NCI-H510A treated with DMSO at 0.1 percent for 48 hours (cell line): ENCODE measurements at regions not wholly inside any gene's neighbourhood (a gene's known extent, or its start where the extent isn't known, plus 50 kb on each side); places are given as distances from the start of the nearest gene placed in this dataset.
"Not testable (repeated sequence)": the region's sequence is repeated elsewhere in the genome, so short reads cannot be mapped to it uniquely, and the experiment has no call there.

Source experiments
- DNase-seq: peaks from one replicate; lab custom pipeline; 2025; lab: John Stamatoyannopoulos, UW

DNA sequence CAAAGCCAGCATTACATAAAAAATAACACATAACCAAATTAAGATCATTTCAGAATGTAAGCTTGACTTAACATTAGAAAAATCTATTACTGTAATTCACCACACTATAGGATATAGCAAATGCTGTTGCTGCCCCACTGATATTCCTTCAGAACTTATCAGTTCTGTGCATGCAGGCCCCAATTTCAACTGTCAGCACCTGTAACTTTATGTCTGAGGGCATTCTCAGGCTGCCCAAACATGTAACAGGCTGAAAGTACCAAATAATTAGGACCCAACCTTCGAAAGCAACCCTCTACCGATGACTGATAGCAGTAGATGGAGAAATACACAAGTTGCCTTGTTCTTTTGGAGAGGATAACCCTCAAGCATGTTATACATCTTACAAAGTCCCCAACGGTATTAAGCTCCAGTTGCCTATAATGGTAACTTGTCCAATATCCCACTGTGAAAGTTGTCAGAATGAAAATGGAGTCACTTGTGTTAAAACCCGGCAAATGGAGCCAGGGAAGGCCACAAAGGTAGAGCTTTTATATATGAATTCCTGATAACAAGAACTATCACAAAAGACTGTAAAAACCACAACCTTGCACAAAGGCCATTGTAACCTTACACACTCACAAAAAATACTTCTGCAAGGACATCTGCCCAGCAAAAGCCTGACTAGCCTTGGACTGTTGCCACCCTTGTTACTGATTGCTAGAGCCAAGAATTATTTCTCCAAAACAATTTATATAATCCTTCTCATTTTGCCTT, 66.9 kb upstream of the ZNF746 start:
- no peak for DNase-seq

GRCh38 chr7:149562602-149563001, 65.0 kb upstream of the ZNF746 start:
- DNase-seq: no peak

GRCh38 chr7:149561072-149561471, 63.5 kb upstream of the ZNF746 start:
- no peak for DNase-seq

DNA sequence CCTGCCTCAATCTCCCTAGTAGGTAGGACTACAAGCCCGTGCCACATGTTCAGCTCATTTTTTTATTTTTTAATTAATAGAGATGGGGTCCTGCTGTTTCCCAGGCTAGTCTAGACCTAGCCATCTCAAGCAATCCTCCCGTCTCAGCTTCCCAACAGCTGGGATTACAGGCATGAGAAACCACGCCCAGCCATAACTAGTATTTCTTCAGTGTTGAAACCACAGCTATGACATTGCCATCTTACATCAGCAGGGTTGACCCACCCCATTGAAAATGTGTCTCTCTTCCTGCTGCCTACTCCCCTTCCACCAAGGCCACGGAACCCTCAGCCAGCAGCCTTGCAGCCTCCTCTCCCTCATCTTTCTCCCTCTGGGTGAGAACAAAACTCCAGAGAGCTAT, 62.1 kb upstream of the ZNF746 start:
- no peak for DNase-seq

- no peak for DNase-seq
These were observed 60.7 kb upstream of the ZNF746 start for GRCh38 chr7:149558149-149558861.

DNA sequence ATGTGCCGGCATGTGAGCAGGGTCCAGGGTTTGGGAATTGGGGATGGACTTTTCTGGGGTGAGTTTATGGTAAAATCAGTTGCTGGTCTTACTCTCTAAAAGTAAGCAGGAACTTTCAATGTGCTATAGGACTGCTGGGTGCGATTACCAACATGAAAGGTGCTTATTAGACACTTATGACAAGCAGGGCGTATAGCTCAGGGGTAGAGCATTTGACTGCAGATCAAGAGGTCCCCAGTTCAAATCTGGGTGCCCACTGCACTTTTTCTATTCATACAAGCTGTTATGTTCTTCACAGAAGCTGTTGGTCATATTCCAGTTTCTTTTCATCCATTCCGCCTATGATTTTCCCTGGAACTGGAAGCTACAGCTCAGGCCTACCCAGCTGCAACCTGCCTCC, 58.9 kb upstream of the ZNF746 start:
- not testable (repeated sequence) for DNase-seq

DNA sequence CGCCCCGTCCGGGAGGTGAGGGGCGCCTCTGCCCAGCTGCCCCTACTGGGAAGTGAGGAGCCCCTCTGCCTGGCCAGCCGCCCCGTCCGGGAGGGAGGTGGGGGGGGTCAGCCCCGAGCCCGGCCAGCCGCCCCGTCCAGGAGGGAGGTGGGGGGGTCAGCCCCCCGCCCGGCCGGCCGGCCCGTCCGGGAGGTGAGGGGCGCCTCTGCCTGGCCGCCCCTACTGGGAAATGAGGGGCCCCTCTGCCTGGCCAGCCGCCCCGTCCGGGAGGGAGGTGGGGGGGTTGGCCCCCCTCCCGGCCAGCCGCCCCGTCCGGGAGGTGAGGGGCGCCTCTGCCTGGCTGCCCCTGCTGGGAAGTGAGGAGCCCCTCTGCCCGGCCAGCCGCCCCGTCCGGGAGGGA, 57.2 kb upstream of the ZNF746 start:
- not testable (repeated sequence) for DNase-seq

DNA sequence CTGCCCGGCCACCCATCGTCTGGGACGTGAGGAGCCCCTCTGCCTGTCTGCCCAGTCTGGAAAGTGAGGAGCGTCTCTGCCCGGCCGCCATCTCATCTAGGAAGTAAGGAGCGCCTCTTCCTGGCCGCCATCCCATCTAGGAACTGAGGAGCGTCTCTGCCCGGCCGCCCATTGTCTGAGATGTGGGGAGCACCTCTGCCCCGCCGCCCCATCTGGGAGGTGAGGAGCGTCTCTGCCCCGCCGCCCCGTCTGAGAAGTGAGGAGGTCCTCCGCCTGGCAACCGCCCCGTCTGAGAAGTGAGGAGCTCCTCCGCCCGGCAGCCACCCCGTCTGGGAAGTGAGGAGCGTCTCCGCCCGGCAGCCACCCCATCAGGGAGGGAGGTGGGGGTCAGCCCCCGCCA, 56.4 kb upstream of the ZNF746 start:
- not testable (repeated sequence) for DNase-seq

DNA sequence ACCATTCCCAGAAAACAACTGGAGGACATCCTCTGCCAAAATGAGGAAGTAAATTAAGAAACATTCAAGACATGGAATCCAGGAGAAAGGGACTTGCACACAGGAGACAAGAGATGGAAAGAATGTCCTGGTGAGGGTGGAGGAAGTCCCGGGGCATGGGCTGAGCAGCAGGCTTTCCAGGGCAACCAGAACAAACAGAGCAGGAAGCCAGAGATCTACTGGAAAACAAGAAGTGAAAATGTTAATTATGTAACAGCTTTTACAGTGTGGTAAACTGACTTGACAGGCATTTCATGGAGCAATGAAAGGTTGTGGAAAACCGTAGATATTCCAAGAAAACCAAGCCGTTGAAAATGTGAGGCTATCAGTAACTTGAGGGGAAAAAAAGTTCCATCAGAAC, 55.2 kb upstream of the ZNF746 start:
- no peak for DNase-seq
